SU-DHL-6 (cell line): ENCODE measurements at regions not wholly inside any gene's neighbourhood (a gene's known extent, or its start where the extent isn't known, plus 50 kb on each side); places are given as distances from the start of the nearest gene placed in this dataset.

ENCODE experiments used
- H2AFZ ChIP-seq: fragments of 200-600 bp; sonication (generic); 2 replicates; pipeline ENCODE4 v1.6.1; 2014; ENCODE audit warnings: low read depth, mild to moderate bottlenecking, moderate library complexity, mixed read lengths, antibody characterized with exemption, low read length; ENCODE audit not compliant: severe bottlenecking
- H3F3A ChIP-seq: fragments of 200-600 bp; shearing (Covaris generic); 2 replicates; pipeline ENCODE4 v1.6.0; 2016; ENCODE audit warnings: antibody characterized with exemption, mild to moderate bottlenecking; ENCODE audit not compliant: insufficient read depth
- H3K27ac ChIP-seq: fragments of 200-600 bp; sonication (generic); 2 replicates; pipeline ENCODE4 v1.5.1; 2016; ENCODE audit warnings: low read depth, mild to moderate bottlenecking, low read length, moderate library complexity, mixed read lengths
- H3K27me3 ChIP-seq: fragments of 200-600 bp; sonication (generic), shearing (Covaris generic); 2 replicates; pipeline ENCODE4 v1.6.0; 2014; ENCODE audit warnings: mild to moderate bottlenecking, low read length
- H3K36me3 ChIP-seq: fragments of 200-600 bp; sonication (generic); 2 replicates; pipeline ENCODE4 v1.6.1; 2014; ENCODE audit warnings: mild to moderate bottlenecking, low read length, mixed read lengths
- H3K4me2 ChIP-seq: fragments of 300-600, 200-600 bp; shearing (Covaris generic), sonication (generic); 2 replicates; pipeline ENCODE4 v1.6.0; 2014; ENCODE audit warnings: low read length, low read depth, mild to moderate bottlenecking; ENCODE audit not compliant: poor library complexity, severe bottlenecking
- H3K4me3 ChIP-seq: fragments of 200-600 bp; sonication (generic); 2 replicates; pipeline ENCODE4 v1.5.1; 2014; ENCODE audit warnings: antibody characterized with exemption, low read length, mild to moderate bottlenecking, mixed read lengths; ENCODE audit not compliant: insufficient read depth, poor library complexity, severe bottlenecking
- H3K79me2 ChIP-seq: fragments of 200-600 bp; sonication (generic); 2 replicates; pipeline ENCODE4 v1.6.1; 2014; ENCODE audit warnings: mild to moderate bottlenecking, low read length, moderate library complexity; ENCODE audit not compliant: insufficient read depth
- H3K9ac ChIP-seq: fragments of 200-600 bp; sonication (generic); 2 replicates; pipeline ENCODE4 v1.7.0; 2014; ENCODE audit warnings: mild to moderate bottlenecking, low read length
- H3K9me2 ChIP-seq: fragments of 200-600 bp; sonication (generic); replicated peaks from 2 replicates; pipeline ENCODE4 v1.6.1; 2014; ENCODE audit warnings: low read length; ENCODE audit not compliant: insufficient read depth
- H3K9me3 ChIP-seq: fragments of 200-600 bp; sonication (generic); 2 replicates; pipeline ENCODE4 v1.6.1; 2014; ENCODE audit warnings: low read length, mixed read lengths; ENCODE audit not compliant: insufficient read depth
- H4K20me1 ChIP-seq: fragments of 200-600 bp; sonication (generic); 2 replicates; pipeline ENCODE4 v1.6.1; 2014; ENCODE audit warnings: low read depth, mild to moderate bottlenecking, antibody characterized with exemption, low read length, moderate library complexity, mixed read lengths
- EZH2phosphoT487 ChIP-seq: fragments of 200-600 bp; sonication (generic), shearing (Covaris generic); conservative IDR thresholded peaks from 2 replicates; pipeline ENCODE4 v1.6.1; 2018; ENCODE audit warnings: mild to moderate bottlenecking, antibody characterized with exemption, low read length, moderate library complexity, mixed read lengths
- TF ChIP-seq, protein P1 (sequence below): fragments of 200-600 bp; sonication (generic); IDR thresholded peaks from one replicate; pipeline ENCODE4 v1.5.1; 2017; ENCODE audit warnings: antibody characterized with exemption, mild to moderate bottlenecking, low read length, moderate library complexity; ENCODE audit not compliant: insufficient read depth, poor library complexity, severe bottlenecking

DNA sequence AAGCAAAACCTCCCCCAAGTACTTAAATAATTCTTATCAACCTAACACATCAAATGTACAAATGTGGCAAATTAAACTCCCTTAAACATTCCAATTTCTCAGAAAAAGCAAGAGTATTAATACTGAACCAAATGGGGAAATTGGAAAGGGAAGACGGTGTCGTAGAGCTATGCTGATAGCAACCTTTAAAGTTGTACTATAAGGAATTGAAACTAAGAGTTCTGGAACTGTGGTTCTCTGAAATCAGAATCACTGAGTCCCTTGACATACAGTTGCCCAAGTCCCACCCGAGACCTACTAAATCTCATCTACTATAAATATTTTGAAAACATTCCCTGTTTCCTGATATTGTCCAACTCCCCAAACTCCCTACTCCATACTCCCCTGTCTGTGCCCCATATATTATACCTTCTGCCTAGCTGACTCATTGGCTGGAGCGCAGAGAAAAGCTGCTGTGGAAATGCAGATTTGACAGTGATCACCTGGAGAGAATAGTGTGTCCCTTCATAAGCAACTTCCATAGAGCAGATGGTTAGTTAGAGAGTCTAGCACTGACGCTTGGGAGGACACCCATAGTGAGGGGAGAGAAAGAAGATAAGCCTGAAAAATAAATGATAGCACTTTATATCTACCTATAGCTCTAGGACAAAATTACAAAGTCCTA is 51.4 kb upstream of the ITM2B start:
- TF ChIP-seq, protein P1, sequence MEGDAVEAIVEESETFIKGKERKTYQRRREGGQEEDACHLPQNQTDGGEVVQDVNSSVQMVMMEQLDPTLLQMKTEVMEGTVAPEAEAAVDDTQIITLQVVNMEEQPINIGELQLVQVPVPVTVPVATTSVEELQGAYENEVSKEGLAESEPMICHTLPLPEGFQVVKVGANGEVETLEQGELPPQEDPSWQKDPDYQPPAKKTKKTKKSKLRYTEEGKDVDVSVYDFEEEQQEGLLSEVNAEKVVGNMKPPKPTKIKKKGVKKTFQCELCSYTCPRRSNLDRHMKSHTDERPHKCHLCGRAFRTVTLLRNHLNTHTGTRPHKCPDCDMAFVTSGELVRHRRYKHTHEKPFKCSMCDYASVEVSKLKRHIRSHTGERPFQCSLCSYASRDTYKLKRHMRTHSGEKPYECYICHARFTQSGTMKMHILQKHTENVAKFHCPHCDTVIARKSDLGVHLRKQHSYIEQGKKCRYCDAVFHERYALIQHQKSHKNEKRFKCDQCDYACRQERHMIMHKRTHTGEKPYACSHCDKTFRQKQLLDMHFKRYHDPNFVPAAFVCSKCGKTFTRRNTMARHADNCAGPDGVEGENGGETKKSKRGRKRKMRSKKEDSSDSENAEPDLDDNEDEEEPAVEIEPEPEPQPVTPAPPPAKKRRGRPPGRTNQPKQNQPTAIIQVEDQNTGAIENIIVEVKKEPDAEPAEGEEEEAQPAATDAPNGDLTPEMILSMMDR: no peak
- no peak for TF ChIP-seq EZH2phosphoT487
- no peak overlapping the region for H2AFZ ChIP-seq
- H3K27me3 ChIP-seq: no peaks in the 10 kb centered on the region
- H4K20me1 ChIP-seq: no peaks in the 10 kb centered on the region
- no peak overlapping the region for H3K9ac ChIP-seq
- H3K9me3 ChIP-seq: no peaks in the 10 kb centered on the region
- H3K27ac ChIP-seq: no peak overlapping the region
- no peaks in the 10 kb centered on the region for H3K9me2 ChIP-seq
- H3F3A ChIP-seq: no peaks in the 10 kb centered on the region
- H3K36me3 ChIP-seq: no peaks in the 10 kb centered on the region
- no peak overlapping the region for H3K4me3 ChIP-seq
- no peaks in the 10 kb centered on the region for H3K79me2 ChIP-seq
- H3K4me2 ChIP-seq: no peak overlapping the region

DNA sequence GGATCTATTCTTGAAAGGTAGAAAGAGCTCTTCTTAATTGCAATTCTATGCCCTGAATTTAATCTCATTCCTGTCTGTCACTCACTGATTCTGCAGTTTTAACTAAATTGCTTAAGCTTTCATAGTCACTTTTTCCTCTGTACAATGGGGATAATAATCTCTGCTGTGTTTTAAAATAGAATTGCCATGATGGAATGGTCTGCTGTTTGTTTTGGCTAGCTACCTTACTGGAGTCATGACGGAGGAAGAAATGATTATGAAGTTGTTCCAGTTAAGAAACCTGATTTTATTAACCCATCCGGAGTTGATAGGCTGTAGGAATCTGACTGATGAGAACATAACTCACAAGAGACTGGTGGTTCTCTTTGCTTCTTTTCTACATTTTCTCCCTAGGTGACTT is 54.9 kb upstream of the ITM2B start:
- Histone ChIP-seq H3K4me3 (no peak overlapping the region), H3F3A (no peaks in the 10 kb centered on the region), H3K27ac (no peak overlapping the region), H3K27me3 (no peaks in the 10 kb centered on the region), H3K79me2 (no peaks in the 10 kb centered on the region), H3K9me3 (no peaks in the 10 kb centered on the region), H3K9ac (no peak overlapping the region), H4K20me1 (no peaks in the 10 kb centered on the region), H2AFZ (no peak overlapping the region), H3K9me2 (no peaks in the 10 kb centered on the region), H3K36me3 (no peaks in the 10 kb centered on the region), H3K4me2 (no peak overlapping the region)
- TF ChIP-seq, protein P1: no peak

DNA sequence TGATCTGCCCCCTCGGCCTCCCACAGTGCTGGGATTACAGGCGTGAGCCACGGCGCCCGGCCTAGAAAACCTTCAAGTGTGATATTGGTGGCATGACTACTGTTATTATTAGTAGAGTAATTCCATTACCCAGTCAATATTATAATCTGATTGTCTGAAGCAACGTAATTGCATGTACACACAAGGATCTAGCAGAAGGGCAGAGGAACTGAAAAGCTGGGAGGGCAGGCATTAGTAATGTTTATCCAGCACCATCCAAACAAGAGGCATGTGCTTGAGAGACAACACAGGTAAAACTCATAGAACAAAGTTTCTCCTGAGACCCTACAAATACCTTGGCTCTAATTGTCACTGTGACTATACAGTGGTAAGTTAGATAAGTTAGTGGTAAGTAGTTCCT is 56.2 kb upstream of the ITM2B start:
- H2AFZ ChIP-seq: no peak overlapping the region

More for the DNA sequence above, 56.2 kb upstream of the ITM2B start:
- Histone ChIP-seq H3F3A (no peaks in the 10 kb centered on the region), H3K27me3 (no peaks in the 10 kb centered on the region), H3K9me3 (no peaks in the 10 kb centered on the region), H3K79me2 (no peaks in the 10 kb centered on the region), H3K27ac (no peak overlapping the region), H3K4me2 (no peak overlapping the region), H3K36me3 (no peaks in the 10 kb centered on the region), H3K4me3 (no peak overlapping the region), H3K9me2 (no peaks in the 10 kb centered on the region), H4K20me1 (no peaks in the 10 kb centered on the region), H3K9ac (no peak overlapping the region)
- no peak for TF ChIP-seq EZH2phosphoT487
- TF ChIP-seq, protein P1: no peak
